Mucosa of descending colon (tissue), 3 donors: ENCODE measurements at regions not wholly inside any gene's neighbourhood (a gene's known extent, or its start where the extent isn't known, plus 50 kb on each side); places are given as distances from the start of the nearest gene placed in this dataset.
"Not testable (repeated sequence)": the region's sequence is repeated elsewhere in the genome, so short reads cannot be mapped to it uniquely, and the experiment has no call there.

ENCODE experiments used
- ATAC-seq: fragments of 200-7000 bp; cut with Tn5 transposase; one replicate; pipeline ENCODE4 v1.9.1; 2020; ENCODE audit warnings: mild to moderate bottlenecking, moderate library complexity
- DNase-seq, 3 donors: peaks; one replicate each; pipeline ENCODE4 v3.0.0-alpha.2; 2020
- H3K36me3 ChIP-seq: fragments of 200-600 bp; one replicate; pipeline ENCODE4 v1.8.0; 2021; ENCODE audit warnings: low read depth, mild to moderate bottlenecking
- H3K4me1 ChIP-seq: fragments of 200-600 bp; one replicate; pipeline ENCODE4 v1.8.0; 2021; ENCODE audit warnings: low read depth, mild to moderate bottlenecking
- H3K4me3 ChIP-seq: fragments of 200-600 bp; one replicate; pipeline ENCODE4 v1.8.0; 2021; ENCODE audit warnings: mild to moderate bottlenecking
- H3K9me3 ChIP-seq: fragments of 200-600 bp; one replicate; pipeline ENCODE4 v1.8.0; 2021; ENCODE audit warnings: mild to moderate bottlenecking
- intact Hi-C, 2 donors: fragments of 100-400 bp; cut with DNase I in 1 of 2; cut with micrococcal nuclease in 1 of 2; formaldehyde crosslinking; loops; one replicate each; pipeline versions ENCODE4 v1.11.0 to v1.11.1; 2022; cut with DNase I, micrococcal nuclease
- donor health status: DM: no; HTN: no; CAD: no; lungs with moderate emphysema.
- donor health status: DM: no; HTN: no; CAD: no.
- donor health status: DM: no; HTN: yes; CAD: no.

- H3K36me3 ChIP-seq, intact Hi-C loops, DNase-seq, H3K9me3 ChIP-seq, H3K4me3 ChIP-seq, H3K4me1 ChIP-seq: not testable (repeated sequence)
- peak; percentile 78 for ATAC-seq
These were observed 521.6 kb downstream of the IRS2 start for GRCh38 chr13:109264603-109265437.

- H3K4me3 ChIP-seq, DNase-seq, intact Hi-C loops, H3K36me3 ChIP-seq, H3K9me3 ChIP-seq, H3K4me1 ChIP-seq, ATAC-seq: not testable (repeated sequence)
These were observed 528.6 kb downstream of the IRS2 start for GRCh38 chr13:109257761-109258157.
